ENCODE measurements at regions not wholly inside any gene's neighbourhood (a gene's known extent, or its start where the extent isn't known, plus 50 kb on each side); places are given as distances from the start of the nearest gene placed in this dataset.
"Not testable (repeated sequence)": the region's sequence is repeated elsewhere in the genome, so short reads cannot be mapped to it uniquely, and the experiment has no call there.

DNA sequence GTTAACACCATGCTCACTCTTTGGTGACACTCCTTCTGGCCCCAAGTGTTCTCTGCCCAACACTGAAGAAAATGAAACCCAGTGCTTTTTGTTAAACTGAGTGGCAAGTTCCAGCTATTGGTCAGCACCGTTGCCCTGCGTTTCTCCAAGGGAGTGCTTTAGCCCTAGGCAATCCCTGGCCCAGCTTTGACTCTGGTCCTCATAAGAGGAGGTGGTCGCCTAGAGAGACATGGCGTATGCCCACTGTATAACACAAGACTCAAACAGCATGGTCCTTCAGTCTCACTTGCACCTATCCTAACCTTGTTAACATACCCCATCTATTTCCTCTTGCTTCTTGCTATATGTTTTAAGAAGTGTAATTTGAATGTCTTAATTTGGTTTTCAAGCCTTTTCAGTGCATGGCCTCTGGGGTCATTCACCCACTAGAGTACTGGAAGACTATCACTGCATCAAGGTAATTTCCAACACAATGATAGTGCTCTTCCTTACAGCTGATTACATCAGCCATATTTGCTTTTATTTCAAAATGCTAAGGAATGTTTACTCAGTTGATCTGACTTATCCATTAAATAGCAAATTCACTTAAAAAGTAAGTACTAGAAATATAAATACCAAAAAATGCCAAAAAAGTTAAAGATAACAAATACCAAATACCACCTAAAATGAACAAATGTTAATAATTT is 190.5 kb upstream of the SOX21 start:
- DNase-seq = no peak

GRCh38 chr13:94901070-94901469 is 188.7 kb upstream of the SOX21 start:
- DNase-seq = no peak

- no peak for DNase-seq
These were observed 184.5 kb upstream of the SOX21 start for GRCh38 chr13:94896719-94897317.

- DNase-seq = no peak
These were observed 183.9 kb upstream of the SOX21 start for GRCh38 chr13:94896238-94896637.

GRCh38 chr13:94886191-94886590 is 173.8 kb upstream of the SOX21 start:
- no peak for DNase-seq

DNA sequence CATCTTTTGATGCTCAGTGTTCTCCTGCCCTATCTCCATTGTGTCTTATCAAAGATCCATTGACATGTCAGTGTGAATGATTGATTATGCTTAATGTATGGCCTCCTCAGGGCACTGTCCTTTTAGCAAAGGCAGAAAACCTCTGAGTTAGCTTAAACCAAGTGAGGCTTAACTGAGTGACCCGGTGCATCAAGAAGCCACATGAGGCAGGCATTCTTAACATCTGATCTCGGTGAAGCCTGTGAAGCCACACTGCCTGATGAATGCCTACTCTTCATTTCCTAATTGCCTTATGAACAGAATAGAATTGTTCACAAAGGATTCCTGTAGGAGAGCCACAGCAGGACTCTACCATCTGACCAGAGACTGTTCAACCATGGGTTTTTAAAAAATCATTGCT is 168.1 kb upstream of the SOX21 start:
- DNase-seq = no peak

GRCh38 chr13:94878602-94879165 is 166.3 kb upstream of the SOX21 start:
- DNase-seq = no peak

DNA sequence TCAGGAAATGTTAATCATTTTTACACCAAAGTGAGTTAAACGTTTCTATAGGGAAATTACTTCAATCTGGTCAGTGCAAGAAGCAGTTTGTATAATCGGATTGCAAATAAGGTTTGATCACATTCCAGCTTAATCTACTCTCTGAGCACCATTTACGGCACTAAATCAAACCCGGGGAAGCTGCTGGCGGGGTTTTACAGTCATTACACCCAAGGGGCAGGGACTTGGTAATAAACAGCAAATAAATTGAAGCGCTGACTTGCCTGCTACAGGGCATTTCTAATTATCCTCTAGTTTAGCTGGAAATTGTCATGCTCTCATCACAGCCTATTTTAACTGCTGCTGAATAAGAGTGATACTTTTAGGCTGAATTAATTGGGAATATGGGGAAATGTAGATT is 152.1 kb upstream of the SOX21 start:
- no peak for DNase-seq

DNA sequence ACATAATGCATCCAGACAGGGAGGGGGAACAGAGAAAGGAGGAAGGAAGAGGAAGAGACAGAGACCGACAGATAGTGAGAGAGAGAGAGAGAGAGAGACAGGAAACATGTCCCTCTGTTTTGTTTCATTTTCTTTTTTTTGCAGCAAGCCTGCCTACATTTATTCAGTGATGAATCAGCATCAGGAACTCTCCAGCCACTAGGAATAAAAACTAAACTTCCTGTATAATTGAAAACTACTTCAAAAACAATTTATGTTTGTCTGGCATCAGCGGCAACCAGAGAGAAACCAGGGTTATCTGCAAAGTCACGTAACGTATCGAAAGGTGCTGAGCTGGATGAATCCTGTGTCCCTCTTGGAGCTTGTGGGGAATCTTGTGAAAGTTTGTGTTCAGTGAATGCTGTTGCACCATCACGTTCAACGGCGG is 148.6 kb upstream of the SOX21 start:
- DNase-seq = no peak

DNA sequence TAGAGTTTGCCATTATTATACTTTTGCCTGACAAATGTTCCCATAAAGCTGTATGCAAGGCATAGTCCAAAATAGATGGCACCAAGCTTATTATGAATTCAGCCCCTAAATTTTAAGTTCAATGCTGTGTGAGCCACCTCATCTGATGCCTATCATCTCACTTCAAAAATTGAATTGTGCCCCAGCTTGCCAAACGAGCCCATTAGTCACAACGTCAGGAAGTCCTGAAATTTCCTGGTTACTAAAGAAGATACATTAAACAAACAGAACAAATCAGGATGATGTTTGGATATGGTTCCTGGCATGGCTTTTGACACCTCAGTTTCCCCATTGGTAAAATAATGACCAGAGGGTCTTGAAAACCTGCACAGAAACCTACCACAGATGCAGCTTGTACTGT is 147.5 kb upstream of the SOX21 start:
- DNase-seq = no peak

GRCh38 chr13:94859278-94859691 is 146.9 kb upstream of the SOX21 start:
- DNase-seq = no peak

DNA sequence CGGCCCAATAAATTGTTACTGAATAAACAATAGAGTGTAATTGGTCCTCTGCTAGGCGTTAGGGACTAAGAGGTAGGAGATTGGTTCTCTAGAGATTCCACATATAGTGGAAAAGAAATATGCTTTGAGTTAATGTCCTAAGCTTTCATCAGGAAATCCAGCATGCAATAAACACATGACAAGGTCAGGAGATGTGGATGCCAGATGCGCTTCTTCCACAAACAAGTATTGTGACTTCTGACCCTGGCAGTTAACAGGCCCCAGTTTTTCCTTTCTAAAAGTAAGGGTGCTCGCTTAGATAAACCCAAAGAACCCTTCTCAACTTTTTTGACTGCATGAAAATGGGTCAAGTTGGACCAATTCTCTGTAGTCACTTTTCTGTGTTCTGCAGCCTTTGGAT is 146.5 kb upstream of the SOX21 start:
- no peak for DNase-seq

DNA sequence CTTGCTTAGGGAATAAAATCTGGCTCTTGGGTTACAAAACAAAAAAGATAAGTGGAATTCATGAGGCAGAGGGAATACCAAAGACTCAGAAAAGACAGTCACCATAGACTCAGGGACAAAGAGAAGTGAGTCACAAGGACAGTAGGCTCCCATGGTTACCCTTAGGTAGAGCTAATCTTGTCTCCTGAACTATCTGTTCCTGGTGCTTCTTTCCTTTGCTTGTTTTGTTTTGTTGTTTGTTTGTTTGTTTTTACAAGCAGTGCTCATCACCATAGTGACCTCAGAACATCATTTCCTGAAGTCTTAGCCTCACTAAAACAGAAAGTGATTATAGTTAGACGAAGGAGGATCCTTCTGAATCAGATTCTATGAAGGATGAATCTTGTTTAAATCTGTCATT is 142.3 kb upstream of the SOX21 start:
- no peak for DNase-seq

- DNase-seq = no peak
These were observed 139.2 kb upstream of the SOX21 start for GRCh38 chr13:94851576-94851975.

- no peak for DNase-seq
These were observed 136.9 kb upstream of the SOX21 start for GRCh38 chr13:94849254-94849653.

DNA sequence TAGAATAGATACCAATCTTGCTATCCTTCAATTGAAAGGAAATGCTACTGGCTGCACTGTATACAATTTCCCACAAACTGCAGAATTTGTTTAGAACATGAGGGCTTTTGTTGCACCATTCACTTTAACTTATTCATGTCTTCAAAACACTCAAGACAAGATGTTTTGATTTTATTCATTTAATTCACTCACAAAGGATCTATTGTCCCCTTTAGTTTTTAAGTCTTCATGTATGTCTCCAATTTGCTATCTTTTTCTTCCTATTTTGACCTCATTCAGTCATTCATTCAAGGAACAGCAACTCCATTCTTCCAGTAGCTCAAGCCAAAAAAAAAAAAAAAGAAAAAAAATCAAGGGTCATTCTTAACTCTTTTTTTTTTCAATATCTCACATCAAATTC is 130.6 kb upstream of the SOX21 start:
- no peak for DNase-seq

DNA sequence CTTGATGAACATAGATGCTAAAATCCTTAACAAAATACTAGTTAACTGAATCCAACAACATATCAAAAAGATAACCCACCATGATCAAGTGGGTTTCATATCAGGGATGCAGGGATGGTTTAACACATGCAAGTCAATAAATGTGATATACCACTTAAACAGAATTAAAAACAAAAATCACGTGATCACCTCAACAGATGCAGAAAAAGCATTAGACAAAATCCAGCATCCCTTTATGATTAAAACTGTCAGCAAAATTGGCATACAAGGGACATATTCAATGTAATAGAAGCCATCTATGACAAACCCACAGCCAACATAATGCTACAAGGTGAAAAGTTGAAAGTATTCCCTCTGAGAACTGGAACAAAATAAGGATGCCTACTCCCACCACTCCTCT is 124.7 kb upstream of the SOX21 start:
- DNase-seq = not testable (repeated sequence)

DNA sequence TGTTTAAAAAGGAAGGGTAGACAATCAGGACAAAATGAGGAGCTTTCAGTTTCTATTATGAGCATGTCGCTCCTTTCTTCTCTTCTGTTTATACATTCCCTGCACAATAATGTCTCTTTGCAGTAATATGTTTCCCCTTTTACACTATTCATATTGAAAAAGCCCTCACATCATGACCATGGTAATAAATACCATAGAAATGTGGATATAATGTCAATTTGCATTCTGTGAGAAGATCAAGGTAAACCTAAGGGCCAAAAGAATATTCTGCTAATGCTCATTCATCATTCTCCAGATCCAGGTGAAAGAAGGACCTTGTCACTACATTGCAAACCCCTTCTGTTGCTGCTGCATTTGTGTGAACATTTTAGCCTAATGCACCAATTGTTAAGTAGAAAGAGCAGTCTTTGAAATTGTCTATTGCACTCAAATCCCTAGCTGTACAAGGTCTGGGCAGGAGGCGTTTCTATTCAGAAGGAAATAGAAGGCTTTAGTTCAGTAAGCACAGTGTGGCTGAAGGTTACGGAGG is 117.6 kb upstream of the SOX21 start:
- peak; percentile 13 to 45 for DNase-seq

DNA sequence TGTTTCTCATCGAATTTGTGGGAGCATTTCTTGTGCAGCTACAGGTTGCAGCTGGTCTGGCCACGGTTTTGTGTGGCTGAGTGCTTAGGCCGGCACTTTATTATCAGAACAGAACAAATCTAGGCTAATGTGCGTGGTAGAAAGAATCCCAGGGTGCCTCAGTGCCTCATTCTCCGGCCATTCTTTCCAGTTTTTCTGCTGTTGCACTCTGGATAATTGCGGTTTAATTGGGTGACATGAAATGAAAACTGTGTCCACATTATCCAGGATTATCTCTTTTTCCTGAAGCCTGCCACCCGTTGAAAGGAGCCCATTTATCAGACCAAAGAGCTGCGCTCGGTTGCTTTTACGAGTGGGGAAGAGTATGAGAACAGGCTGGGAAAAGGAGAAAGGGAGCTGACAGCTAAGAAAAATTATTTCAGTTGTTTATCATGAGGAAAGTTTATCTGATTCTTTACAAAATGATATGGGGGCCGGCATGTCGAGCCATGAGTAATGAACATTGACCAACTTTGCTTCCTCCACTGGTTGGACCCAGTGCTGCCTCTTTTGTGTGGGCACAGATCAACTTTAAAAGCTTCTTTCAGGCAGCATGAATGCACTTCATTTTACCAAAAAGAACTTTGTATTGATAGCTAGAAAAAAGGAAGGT is 117.0 kb upstream of the SOX21 start:
- peak; percentile 22 to 59 for DNase-seq

- peak; percentile 9 to 80 for DNase-seq
These were observed 115.2 kb upstream of the SOX21 start for GRCh38 chr13:94827566-94827965.

- peak; percentile 43 to 66 for DNase-seq
These were observed 113.2 kb upstream of the SOX21 start for GRCh38 chr13:94825507-94825906.

DNA sequence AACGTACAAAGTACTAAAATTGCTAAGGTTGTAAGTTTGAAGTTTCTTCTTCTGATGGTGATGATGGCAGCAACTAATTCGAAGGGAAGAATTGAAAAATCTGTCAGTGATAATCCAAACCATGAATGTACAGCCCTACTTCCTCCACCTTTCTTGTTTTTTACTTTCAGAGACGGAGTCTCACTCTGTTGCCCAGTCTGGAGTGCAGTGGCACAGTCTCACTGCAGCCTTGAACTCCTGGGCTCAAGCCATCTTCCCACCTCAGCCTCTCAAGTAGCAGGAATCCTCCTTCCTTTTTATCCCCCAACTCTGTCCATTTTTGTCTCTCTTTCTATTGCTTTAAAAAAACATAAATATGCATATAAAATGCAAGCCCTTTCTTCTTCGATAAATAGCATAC is 112.3 kb upstream of the SOX21 start:
- DNase-seq = no peak

GRCh38 chr13:94822356-94822755 is 110.0 kb upstream of the SOX21 start:
- DNase-seq = no peak

GRCh38 chr13:94816256-94816655 is 103.9 kb upstream of the SOX21 start:
- no peak for DNase-seq

Measured in NCI-H2081 (cell line).